ENCODE measurements at regions not wholly inside any gene's neighbourhood (a gene's known extent, or its start where the extent isn't known, plus 50 kb on each side); places are given as distances from the start of the nearest gene placed in this dataset.
"Not testable (repeated sequence)": the region's sequence is repeated elsewhere in the genome, so short reads cannot be mapped to it uniquely, and the experiment has no call there.

DNA sequence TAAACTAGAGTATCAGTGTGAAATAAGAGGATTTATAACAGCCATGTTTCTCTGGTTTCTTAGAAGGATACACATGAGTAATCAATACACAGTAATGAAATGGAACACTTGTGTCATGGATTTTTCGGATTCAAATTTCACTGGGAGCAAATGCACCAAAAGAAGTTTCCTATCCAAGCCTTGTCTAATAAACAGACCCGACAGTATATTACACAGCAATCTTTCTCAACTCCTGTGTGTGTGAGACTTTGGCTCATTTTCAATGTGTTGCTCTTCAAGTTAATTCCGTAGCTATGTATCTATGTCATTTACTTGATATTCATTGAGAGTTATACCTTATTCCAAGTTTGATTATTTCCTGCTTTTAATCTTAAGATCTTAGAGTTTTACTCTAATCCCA lies 930.2 kb downstream of the MAT2B start:
- DNase-seq, result no peak

DNA sequence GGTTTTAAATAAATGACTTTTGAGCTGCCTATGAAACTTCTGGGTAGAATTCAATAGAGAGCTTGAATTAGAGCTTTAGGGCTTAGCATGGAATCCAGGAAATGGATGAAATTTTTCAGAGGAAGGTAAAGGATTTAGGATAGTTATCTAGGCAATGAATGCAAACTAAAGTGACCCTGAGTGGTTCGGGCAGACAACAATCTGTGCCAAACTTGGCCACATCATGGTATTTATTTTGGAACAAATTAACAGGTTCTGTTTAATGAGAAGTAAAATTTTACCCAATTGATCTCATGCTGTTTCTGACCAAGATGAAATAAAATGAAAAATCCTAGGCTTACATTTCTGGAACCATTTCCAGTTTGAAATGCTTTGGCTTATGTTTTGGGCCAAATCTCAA lies 934.4 kb downstream of the MAT2B start:
- DNase-seq, result no peak

DNA sequence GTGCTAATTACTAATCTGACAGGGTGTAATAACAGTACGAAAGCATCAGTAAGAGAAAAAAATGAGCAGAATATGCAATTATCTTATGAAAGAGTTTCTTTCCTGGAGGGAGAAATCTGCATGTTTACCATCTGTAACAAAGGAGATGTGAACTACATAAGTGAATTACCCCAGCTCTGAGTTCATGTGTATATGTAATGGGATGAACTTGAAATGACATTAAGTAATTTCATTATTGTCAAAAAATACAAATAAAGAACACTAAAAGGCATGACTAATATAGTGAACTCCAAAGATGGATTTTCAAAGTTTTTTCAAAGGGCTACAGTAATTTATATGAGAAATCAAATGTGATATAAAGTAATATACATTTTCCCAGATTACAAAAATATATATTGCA lies 944.0 kb downstream of the MAT2B start:
- DNase-seq, result no peak

DNA sequence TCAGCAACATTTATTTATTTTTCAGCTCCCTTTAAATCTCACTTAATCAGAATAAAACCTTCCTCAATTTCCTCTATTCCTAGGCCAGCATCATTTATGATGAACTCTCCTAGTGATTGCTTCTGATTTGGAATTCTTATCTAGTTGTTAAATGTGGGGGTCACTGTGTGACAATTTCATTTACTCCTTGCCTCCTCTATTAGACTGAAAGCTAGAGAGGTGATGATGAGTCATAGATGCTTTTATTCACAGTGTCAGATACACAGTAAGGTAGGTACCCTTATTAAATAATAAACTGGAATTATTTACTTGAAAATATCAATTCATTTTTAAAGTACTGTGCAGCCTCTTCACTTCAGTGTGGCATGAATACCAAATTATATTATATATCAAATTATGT lies 960.6 kb downstream of the MAT2B start:
- DNase-seq, result no peak

DNA sequence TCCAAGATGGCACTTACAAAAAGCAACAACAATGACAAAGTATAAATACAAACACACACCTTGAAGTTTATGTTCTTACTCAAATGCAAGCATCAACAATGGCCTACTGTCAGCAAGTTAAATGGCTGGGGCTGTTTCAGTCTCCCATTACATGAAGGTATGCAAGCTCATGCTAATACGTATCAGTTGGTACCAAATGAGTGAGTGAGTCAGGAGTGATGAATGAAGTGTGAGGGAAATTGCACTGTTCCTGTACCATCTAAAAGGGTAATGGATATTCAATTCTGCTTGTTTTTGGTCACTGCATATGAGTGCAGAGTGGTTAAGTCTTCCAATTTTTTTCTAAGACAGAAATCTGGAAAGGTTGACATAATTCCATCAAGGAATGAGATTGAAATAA lies 964.9 kb downstream of the MAT2B start:
- DNase-seq, result no peak

DNA sequence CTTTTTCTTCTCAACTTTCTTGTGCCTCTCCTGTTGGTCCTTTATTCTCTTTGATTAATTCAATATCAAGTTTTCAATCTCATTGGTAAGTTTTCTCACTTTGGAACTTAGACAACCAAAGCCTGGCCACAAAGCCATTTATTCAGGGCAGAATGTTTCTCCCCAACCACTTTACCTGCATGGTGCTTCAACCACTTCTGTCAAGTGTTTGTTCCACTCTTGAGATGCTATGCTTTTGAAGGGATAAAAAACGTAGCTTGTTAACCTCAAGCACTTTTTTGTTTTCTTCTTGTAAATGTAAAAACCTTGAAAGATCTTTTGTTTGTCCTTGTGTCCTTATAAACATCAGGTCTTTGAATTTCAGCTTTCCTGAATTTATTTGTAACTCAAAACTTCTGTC lies 966.7 kb downstream of the MAT2B start:
- DNase-seq, result no peak

DNA sequence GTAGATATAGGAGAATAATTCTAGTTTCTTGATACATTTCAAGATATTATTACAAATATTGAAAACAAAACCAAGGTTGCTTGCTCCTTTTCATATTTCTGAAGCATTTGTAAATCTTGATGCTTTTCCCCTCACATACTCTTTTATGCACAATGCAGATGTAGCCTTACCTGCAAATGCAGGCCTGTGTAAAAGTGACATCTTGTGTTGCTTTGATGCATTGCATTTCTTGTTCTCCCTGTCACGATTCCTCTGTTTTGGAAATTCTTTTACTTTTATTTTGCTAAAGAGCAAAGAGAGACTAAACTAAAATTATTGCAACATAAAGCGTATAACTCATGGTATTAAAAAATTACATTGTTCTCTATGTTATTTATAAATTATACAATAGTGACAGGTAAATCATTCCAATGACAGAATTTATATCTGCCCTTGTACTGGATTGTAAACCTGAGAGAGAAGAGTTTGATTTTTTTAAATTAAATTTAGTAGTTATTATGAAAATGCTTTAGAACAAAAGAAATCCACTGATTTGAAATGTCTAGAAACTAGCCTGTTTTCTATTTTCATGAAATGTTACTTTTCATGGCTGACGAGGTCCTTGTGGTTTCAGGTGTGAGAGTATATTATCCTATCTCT lies 970.0 kb downstream of the MAT2B start:
- no peak for DNase-seq

DNA sequence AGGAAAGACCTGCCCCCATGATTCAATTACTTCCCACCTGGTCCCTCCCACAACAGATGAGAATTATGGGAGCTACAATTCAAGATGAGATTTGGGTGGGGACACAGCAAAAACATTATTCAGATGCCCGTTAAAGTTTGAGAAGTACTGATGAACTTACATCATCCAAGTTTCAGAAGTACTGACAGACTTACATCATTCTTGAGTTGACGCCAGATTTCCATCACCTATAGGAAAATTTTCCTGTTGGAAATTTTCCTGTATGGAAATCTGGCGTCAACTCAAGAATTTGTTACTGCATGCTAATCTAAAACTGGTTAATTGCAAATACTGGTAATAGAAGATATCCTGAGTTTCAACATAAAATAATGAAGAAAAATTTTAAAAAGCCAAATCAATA lies 975.9 kb downstream of the MAT2B start:
- DNase-seq, result no peak

DNA sequence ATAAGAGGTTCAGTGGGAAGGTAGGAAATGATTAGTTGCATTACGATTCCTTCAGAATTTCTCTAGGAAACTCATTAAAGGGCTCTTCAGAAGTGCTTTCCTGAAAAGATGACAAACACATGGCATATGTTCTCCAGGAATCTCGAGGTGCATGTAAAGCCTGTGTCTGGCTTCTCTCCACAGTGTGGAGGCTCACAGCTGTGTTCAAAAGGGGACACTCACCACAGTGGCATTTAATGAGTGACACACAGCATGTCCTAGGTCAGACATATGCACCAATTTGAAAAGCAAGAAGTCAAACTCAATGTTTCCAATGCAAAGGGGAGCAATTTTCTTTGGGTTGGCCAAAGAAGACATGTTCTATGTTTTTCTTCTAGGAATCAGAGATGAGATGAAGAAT lies 976.9 kb downstream of the MAT2B start:
- DNase-seq, result no peak

DNA sequence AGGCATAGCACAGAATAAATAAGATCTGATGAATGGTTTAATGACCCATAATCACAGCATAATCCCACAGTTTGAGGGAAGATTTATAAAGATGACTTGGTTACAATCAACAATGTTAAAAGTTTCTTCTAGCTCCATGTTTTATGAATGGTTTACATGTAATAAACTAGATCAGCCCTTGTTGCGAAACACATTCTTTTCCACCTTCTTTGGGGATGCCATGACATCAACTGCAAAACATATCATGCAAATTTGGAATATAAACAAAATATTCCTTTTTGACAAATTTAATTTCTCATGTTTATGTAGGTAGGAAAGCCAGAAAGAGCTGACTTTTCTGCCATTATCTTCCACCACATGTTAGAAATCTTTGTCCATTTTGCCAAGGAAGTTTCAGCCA lies 979.5 kb downstream of the MAT2B start:
- no peak for DNase-seq

DNA sequence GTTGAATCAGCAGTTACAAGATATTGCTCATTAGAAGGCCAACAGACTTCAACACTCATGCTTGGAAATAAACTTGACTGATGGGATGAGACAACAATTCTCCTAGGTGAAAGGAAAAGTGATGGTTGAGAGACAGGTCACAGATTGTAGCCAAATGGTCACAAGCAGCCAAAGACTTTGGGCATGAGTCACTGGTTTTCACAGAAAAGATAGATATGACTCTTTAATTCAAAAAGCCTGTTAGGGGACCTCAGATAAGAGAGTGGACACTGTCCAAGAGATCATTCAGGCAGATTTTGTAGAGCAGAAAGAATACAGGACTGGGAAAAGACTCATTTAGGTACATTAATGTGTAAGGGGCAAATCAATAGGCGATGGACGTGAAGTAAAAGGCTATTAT lies 982.5 kb downstream of the MAT2B start:
- no peak for DNase-seq

DNA sequence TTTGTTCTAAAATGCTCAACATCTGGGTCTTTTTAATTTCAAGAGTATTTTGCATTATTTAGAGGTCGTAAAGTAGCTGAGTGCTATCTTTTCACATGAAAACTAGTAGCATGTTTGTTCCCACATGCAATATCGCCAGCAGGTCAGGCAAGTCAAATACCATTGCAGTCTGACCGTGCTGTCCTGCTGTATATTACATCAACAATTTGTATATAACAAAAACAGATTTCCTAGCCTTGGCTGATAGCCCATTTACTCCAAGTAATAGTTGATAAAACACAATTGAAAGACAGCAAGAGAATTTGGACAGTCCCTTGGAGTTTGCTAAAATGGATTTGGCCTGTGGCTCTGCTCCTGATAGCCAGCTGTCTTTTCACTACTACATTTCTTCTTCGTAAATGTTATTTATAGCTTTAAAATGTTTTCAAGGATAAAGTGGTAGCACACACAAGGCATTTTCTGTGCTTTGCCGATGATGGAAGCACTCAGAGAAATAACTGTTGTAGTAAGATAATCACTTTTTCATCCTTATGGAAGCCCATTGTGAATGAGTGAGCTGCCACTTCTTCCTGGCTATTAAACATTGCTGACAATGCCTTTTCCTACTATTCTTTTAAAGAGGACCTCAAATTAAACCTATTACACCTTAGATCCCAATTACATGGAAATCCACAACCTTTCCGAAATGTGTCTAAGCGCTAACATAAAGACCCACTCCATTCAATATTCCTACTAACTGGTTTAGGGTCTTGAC lies 992.1 kb downstream of the MAT2B start:
- DNase-seq, result no peak

DNA sequence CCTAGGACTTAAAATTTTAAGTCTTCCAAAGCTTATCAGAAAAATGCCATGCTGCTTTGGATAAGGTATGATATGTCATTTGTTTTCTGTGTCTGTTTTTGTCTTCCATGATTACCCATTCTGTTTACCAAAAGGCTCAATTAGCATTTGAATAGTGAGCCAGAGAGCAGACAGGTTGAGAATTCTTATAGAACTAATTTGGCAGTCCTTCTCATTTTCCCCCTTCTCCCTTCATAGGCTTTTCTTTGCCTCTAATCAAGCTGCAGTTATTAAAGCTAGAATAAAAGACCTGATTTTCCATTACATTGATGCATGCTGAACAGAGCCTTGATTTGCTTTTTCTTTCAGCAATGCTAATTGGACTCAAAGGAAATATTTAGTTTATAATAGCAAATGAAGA lies 993.0 kb downstream of the MAT2B start:
- DNase-seq, result no peak

DNA sequence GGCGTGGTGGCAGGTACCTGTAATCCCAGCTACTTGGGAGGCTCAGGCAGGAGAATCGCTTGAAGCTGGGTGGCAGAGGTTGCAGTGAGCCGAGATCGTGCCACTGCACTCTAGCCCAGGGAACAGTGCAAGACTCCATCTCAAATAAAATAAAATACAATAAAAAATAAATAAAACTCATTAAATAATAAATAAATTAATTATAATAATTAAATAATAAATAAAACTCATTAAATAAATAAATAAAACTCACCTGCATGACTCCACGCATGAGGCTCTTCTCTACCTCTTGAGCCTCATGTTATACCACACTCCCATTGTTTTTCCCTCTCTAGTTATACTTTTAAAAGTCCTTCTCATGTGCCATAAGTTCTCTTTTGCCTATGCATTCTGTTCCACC lies 995.4 kb downstream of the MAT2B start:
- DNase-seq, result no peak

DNA sequence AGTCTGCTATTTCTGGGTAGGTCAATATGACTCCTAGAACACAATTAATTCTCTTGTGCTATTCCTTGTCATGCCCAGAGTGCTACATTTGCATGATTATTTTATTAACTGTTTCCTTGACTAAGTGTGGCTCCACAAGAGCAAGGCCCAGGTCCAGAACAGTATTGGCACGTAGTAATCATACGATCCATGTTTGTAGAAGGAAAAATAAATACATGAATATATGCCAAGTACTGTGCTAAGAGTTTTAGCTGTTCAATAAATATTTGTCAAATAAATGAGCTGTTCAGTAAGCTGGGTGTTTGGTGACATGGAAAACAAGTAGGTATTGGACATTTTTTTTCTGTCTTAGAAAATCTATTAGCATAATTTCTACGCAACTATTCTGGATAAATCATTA lies 995.9 kb downstream of the MAT2B start:
- no peak for DNase-seq

DNA sequence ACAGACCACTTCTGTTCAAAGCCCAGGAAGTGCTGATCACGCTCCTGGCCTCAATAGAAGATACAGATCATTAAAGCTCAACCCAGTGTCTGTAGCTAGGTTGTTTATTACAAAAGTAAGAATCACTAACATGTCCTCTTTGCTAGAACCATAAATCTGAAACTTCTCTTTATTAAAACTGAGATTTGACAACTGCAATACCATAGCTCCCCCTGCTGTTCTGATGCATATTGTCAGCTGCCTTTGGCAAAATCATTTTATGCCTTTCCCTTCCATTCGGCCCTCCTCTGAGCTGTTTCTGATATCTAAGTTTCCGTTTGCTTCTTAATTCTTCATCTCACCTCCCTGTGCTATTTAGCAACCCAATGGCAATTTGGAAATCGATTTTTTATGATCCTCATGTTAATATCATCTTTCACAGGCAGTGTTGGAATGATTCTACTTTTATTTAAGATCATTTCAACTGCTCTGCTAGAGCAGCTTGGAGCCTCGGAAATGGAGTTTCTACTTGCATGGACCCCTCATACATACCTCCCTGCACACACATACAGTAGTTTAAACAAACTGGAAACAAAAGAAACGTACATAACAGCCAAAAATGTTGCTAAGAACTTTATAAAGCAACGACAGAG lies 998.8 kb downstream of the MAT2B start:
- peak; percentile 12 for DNase-seq

DNA sequence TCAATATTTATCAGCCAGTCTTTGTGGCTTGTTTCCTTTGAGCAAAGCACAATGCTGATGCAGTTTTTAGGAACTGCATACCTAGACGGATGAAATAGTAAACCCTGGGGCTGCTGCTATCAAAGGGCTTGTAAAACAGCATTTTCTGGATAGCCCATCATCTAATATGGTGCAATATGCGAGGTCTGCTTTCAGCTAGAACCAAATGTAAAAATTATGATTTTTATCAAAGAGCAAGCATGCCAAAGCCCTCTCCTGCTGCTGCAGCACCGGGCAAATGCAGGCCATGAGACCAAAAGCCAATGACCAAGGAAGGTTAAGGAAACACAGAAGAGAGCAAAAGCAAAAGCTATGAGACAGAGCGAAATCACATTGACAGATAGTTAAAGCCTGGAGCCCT lies 1000.4 kb downstream of the MAT2B start:
- DNase-seq, result no peak

DNA sequence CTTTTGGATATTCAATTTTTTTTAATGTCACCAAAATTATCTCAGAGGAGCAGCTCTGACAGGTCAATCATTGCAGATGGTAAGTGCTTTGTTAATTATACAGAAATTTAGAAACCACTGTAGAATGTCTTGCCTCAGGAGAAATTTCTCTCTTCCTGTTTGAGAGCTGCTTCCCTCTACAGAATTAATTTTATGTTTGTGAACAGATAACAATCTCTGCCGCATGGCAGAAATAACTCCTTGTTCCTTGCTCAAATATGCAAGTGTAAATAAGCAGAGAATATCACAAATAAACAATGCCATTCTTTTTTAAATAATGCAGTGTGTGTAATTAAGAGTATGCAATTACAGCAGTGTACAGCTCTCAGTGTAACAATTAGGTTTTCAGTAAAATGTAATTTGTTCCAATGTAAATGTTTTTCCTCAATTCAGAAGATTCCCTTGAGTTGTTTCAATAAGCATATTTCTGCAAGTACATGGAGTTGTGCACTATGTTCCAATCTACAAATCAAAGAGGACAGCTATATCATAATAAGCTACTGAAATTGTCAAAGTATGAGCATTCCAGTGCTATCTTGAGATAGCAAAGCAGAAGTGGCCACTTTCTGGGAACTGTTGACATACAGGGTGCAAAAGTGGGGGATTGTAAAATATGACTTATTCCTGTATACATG lies 1012.8 kb downstream of the MAT2B start:
- no peak for DNase-seq

DNA sequence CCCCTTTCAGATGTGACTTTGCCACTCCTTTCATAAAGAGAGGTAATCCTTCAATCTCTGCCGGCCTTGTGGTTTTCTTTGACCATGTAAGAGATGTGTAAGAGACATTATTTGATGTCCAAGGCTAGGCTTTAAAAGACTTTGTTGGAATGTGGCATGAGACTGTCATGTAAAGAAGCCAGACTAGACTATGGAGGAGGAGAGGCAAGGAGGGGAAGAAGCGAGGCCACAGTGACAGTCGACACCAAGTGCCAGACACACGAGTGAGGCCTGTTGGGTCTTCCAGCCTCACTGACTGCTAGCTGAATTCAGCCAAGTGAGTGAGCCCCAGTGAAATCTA lies 1013.3 kb downstream of the MAT2B start:
- DNase-seq, result no peak

DNA sequence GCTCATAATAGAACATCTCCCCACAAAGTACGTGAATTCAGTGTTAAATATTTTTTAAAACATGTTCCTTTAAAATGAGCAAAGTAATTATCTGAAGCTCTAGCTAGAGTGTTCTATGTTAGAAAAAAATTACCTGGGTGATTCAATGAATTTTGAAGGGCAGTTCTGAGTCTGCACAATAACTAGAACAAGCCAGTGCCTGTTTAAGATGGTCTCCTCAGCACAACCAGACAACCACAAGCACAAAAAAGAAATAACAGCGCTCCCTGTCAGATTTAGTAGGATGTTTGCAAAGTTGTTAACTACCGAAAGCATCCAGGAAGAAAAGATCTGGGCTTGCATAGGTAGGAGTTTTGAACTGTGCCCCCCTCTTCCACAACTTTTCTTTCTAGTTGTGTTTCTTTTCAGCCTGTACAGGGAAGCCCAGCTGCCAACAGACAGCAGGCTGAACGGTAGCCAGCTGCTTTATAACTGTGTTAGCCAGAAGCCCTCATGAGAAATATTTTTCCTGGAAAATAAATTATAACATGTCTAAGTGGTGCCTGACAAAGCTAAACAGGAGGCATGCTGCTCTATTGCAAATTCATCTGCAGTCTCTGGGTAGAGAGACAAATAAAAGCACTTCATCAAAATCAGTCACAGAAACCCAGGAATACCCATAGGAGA lies 1026.9 kb downstream of the MAT2B start:
- no peak for DNase-seq

DNA sequence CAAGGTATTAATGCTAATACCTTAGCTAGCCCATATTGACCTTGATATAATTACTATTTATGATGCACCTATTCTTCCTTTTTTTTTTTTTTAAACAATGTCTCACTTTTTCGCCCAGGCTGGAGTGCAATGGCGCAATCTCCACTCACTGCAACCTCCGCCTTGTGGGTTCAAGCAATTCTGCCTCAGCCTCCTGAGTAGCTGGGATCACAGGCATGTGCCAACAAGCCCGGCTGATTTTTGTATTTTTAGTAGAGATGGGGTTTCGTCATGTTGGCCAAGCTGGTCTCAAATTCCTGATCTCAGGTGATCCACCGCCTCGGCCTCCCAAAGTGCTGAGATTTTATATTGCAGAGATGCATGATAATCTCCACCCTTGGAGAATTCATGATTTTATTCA lies 1028.0 kb downstream of the MAT2B start:
- not testable (repeated sequence) for DNase-seq

DNA sequence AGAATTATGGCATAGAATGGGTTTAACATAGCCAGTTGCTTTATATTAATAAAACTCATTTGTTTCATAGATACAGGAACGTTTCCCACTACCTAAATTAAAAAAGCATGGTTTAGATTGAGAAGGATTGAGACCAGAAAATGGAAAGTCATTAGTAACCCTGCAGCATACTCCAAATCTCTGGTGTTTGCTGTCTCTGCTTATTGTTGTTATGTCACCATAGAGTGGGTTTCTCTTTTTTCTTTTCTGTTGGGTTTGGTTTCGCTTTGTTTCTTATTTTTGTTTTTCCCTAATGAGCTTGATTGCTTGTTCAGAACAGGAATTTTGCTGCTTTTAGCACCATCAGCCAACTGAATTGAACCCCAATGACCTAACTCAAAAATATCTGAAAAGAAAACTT lies 1034.8 kb downstream of the MAT2B start:
- DNase-seq, result no peak

DNA sequence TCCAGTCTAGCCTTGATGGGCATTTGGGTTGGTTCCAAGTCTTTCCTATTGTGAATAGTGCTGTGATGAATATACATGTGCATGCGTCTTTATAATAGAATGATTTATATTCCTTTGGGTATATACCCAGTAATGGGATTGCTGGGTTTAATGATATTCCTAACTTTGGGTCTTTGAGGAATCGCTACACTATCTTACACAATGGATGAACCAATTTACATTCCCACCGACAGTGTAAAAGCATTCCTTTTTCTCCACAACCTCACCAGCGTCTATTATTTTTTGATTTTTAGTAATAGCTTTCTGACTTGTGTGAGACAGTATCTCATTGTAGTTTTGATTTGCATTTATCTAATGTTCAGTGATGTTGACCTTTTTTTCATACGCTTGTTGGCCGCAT lies 1040.1 kb downstream of the MAT2B start:
- DNase-seq, result no peak

DNA sequence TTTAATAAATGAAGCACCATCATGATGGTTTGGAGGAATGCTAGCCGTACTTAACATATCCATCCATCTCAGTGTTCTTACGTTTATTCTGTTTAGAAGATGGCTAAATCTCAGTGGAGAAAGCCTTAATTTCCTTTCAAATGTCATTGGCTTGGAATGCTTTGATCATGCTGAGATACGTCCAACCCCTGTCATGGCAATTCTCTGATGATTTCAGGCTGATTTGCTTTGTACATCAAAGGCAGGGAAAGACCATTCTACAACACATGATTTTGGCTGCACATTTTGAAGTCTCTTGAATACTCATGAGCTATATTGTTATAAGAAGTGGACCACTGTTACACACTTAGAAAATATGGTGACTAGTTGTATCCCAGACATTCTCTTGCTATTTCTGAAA lies 1048.4 kb downstream of the MAT2B start:
- no peak for DNase-seq
